PC-3 (cell line): ENCODE measurements at regions not wholly inside any gene's neighbourhood (a gene's known extent, or its start where the extent isn't known, plus 50 kb on each side); places are given as distances from the start of the nearest gene placed in this dataset.

ENCODE experiments used
- ATAC-seq: fragments of 200-7000 bp; cut with Tn5 transposase; 2 replicates; pipeline ENCODE4 v1.9.1; 2020; ENCODE audit warnings: mild to moderate bottlenecking, moderate library complexity
- BruUV-seq: library from RNA; stranded (reverse); fragments of 400-500 nt; replicated peaks from 2 replicates; lab custom pipeline; 2021; lab: Mats Ljungman, UMichigan
- CTCF ChIA-PET: fragments of 300-600 bp; sonication (Branson Sonifier 250); formaldehyde crosslinking; loops from one replicate; lab custom pipeline; 2022; ENCODE audit warnings: antibody characterized with exemption; lab: Charles Lee
- POLR2A ChIA-PET: fragments of 300-600 bp; sonication (Branson Sonifier 250); formaldehyde crosslinking; loops from one replicate; lab custom pipeline; 2022; ENCODE audit warnings: antibody characterized with exemption; ENCODE audit not compliant: unreplicated experiment; lab: Charles Lee
- DNase-seq: peaks from one replicate; pipeline ENCODE4 v3.0.0-alpha.2; 2015
- H2AFZ ChIP-seq: fragments of 300-600 bp; sonication (generic); 2 replicates; pipeline ENCODE4 v1.6.0; 2016; ENCODE audit warnings: antibody characterized with exemption, low read length
- H3F3A ChIP-seq: fragments of 300-600 bp; sonication (generic); one replicate; pipeline ENCODE4 v1.6.0; 2017; ENCODE audit warnings: antibody characterized with exemption, low read length, control low read depth, mild to moderate bottlenecking; ENCODE audit not compliant: unreplicated experiment
- H3K27ac ChIP-seq: fragments of 300-600 bp; sonication (generic); 2 replicates; pipeline ENCODE4 v1.5.1; 2016; ENCODE audit warnings: mild to moderate bottlenecking, low read length
- H3K27me3 ChIP-seq: fragments of 300-600 bp; sonication (generic); 2 replicates; pipeline ENCODE4 v1.6.1; 2016; ENCODE audit warnings: low read length, mixed read lengths
- H3K36me3 ChIP-seq: fragments of 300-600 bp; sonication (generic); 2 replicates; pipeline ENCODE4 v1.6.1; 2016; ENCODE audit warnings: low read depth, mixed run types, low read length, mixed read lengths
- H3K4me1 ChIP-seq: fragments of 300-600 bp; sonication (generic); 2 replicates; pipeline ENCODE4 v1.5.1; 2016; ENCODE audit warnings: low read length; ENCODE audit not compliant: insufficient read depth
- H3K4me2 ChIP-seq: fragments of 300-600 bp; sonication (generic); 2 replicates; pipeline ENCODE4 v1.6.0; 2016; ENCODE audit warnings: low read length
- H3K4me3 ChIP-seq: fragments of 300-600 bp; sonication (generic); 2 replicates; pipeline ENCODE4 v1.5.1; 2016; ENCODE audit warnings: mild to moderate bottlenecking, low read length, mixed read lengths
- H3K79me2 ChIP-seq: fragments of 300-600 bp; sonication (generic); 2 replicates; pipeline ENCODE4 v1.6.1; 2017; ENCODE audit warnings: low read length, mixed read lengths
- H3K9ac ChIP-seq: fragments of 300-600 bp; sonication (generic); 2 replicates; pipeline ENCODE4 v1.6.0; 2016; ENCODE audit warnings: mild to moderate bottlenecking, low read length
- H3K9me2 ChIP-seq: fragments of 300-600 bp; sonication (generic); replicated peaks from 2 replicates; pipeline ENCODE4 v1.6.1; 2016; ENCODE audit warnings: mixed run types, low read length, mixed read lengths
- H3K9me3 ChIP-seq: fragments of 300-600 bp; sonication (generic); 2 replicates; pipeline ENCODE4 v1.6.1; 2016; ENCODE audit warnings: low read length, mixed read lengths
- H4K20me1 ChIP-seq: fragments of 300-600 bp; sonication (generic); 2 replicates; pipeline ENCODE4 v1.6.1; 2016; ENCODE audit warnings: low read length, mixed read lengths
- EZH2 ChIP-seq: fragments of 300-600 bp; sonication (generic); IDR thresholded peaks from one replicate; pipeline ENCODE4 v1.6.1; 2017; ENCODE audit warnings: antibody characterized with exemption, mild to moderate bottlenecking, low read length; ENCODE audit not compliant: unreplicated experiment
- EZH2phosphoT487 ChIP-seq: fragments of 300-600 bp; sonication (generic); IDR thresholded peaks from 2 replicates; pipeline ENCODE4 v1.6.1; 2018; ENCODE audit warnings: mild to moderate bottlenecking, antibody characterized with exemption, low read length, borderline replicate concordance
- intact Hi-C: fragments of 100-400 bp; cut with micrococcal nuclease; formaldehyde crosslinking; loops from 2 replicates; pipeline ENCODE4 v1.9.0; 2023
- TF ChIP-seq, protein P1 (sequence below): fragments of 300-600 bp; sonication (generic); conservative IDR thresholded peaks from 2 replicates; pipeline ENCODE4 v1.5.1; 2017; ENCODE audit warnings: antibody characterized with exemption, low read depth, mild to moderate bottlenecking, low read length

DNA sequence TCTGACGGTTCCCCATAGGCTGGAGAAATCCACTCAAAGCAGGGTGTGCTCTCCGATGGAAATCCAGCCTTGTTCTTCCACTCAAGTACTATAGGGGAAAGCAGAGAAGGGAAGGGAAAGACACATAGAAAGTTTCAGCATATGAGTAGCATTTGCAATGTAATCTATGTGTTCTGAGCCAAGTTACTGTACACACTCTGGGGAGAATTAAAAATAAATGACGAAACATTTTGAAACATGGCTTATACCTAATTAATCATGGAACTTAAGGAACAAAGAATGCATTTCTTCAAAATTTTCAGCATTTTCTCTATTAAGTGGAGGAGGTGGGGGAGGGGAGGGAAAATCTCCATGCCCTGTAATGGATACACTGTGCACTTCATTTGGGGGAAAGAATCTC is 198.1 kb upstream of the HABP2 start:
- H2AFZ ChIP-seq = no peak overlapping the region
- H3K4me2 ChIP-seq = no peak overlapping the region
- BruUV-seq = no TSS peak
- H4K20me1 ChIP-seq = no peaks in the 10 kb centered on the region
- no peak overlapping the region for H3K27ac ChIP-seq
- H3K27me3 ChIP-seq = no peaks in the 10 kb centered on the region
- intact Hi-C loops = no loop called here
- H3K79me2 ChIP-seq = no peaks in the 10 kb centered on the region
- ChIA-PET CTCF (no interaction called here), POLR2A (no interaction called here)
- no peak for TF ChIP-seq EZH2phosphoT487
- TF ChIP-seq, protein P1, sequence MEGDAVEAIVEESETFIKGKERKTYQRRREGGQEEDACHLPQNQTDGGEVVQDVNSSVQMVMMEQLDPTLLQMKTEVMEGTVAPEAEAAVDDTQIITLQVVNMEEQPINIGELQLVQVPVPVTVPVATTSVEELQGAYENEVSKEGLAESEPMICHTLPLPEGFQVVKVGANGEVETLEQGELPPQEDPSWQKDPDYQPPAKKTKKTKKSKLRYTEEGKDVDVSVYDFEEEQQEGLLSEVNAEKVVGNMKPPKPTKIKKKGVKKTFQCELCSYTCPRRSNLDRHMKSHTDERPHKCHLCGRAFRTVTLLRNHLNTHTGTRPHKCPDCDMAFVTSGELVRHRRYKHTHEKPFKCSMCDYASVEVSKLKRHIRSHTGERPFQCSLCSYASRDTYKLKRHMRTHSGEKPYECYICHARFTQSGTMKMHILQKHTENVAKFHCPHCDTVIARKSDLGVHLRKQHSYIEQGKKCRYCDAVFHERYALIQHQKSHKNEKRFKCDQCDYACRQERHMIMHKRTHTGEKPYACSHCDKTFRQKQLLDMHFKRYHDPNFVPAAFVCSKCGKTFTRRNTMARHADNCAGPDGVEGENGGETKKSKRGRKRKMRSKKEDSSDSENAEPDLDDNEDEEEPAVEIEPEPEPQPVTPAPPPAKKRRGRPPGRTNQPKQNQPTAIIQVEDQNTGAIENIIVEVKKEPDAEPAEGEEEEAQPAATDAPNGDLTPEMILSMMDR = no peak
- no peak for TF ChIP-seq EZH2
- ATAC-seq = no peak
- no peaks in the 10 kb centered on the region for H3K9me2 ChIP-seq
- H3K4me1 ChIP-seq = no peaks in the 10 kb centered on the region
- H3K9ac ChIP-seq = no peak overlapping the region
- no peak for DNase-seq
- no peak overlapping the region for H3K4me3 ChIP-seq
- H3K9me3 ChIP-seq = no peaks in the 10 kb centered on the region
- no peaks in the 10 kb centered on the region for H3K36me3 ChIP-seq
- H3F3A ChIP-seq = no peaks in the 10 kb centered on the region

DNA sequence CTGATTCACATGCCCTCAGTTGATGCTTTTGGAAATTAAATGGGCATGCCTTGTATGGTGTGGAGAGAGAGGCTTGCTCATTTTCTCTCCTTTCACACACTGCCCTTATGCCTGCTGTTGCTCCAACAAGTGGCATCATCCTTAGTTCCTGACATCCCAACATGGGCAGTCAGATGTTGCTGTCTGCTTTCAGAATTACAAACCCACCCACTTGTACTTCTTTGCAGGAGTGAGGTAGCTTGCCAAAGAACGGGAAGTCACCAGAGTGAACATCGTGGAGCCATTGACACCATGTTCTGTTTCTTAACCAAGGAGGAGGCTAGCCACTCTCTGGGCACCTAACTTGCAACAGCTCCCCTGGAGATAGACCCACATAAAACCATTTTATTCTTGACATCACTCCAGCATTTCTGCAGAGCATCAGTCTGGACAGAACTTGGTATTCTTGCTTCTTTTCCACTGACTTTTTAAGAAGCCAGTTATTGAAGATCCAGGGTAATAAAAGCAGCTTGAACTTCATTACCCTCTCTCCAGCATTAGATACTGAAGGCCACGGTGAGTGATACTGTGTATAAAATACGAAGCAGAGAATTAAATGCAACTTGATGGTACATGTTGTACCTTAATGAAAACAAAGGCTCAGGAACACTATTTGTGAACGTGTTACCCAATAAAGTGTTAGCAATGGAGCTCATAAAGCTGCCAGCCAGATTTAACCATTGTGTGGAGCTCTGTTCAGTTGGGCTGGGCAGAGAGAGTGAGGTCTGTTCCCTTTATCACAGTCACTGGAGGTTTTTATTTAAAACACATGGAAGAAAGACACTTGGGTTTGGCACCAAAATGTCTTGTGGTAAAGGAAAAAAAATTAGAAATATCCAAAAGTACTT is 195.8 kb upstream of the HABP2 start:
- no TSS peak for BruUV-seq
- Histone ChIP-seq H3F3A (no peaks in the 10 kb centered on the region), H4K20me1 (no peaks in the 10 kb centered on the region), H3K9me2 (no peaks in the 10 kb centered on the region), H3K4me3 (no peak overlapping the region), H3K9me3 (no peaks in the 10 kb centered on the region), H3K4me2 (no peak overlapping the region), H3K9ac (no peak overlapping the region), H3K27me3 (no peaks in the 10 kb centered on the region), H2AFZ (no peak overlapping the region), H3K4me1 (no peaks in the 10 kb centered on the region), H3K36me3 (no peaks in the 10 kb centered on the region), H3K27ac (no peak overlapping the region), H3K79me2 (no peaks in the 10 kb centered on the region)
- ATAC-seq (no peak), DNase-seq (no peak)
- intact Hi-C loops = no loop called here
- TF ChIP-seq EZH2 (no peak), EZH2phosphoT487 (no peak)
- TF ChIP-seq, protein P1 = no peak
- POLR2A ChIA-PET = no interaction called here
- CTCF ChIA-PET = no interaction called here

DNA sequence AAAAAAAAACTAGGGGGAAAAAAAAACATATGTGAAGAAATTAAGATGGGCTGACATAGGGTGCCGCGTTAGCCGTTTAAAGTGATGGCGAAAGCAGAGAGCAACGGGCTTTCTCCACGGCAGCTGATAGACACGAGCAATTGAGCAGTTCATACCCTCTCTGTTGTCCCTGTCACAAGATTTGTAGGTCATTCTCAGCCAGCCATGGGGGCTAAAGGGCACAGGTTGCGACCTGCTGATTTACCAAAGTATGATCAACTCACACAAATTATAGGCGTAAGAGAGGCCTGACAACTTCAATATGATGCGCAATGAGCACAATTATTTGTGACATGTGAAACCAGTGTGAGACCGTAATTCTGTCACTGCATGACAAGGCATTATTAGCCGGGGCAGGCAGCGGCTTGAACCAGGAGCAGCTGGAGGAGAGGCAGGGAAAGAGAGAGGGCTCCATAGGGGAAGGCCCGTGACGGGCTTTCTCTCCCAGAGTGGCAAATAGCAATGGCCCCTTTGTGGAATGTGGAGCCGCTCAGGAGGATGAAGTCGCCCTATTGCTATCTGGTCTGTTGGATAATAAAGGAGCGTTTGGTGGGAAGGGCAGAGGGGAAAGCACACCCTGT is 195.1 kb upstream of the HABP2 start:
- intact Hi-C loops = no loop called here

More for the DNA sequence above, 195.1 kb upstream of the HABP2 start:
- BruUV-seq = no TSS peak
- Histone ChIP-seq H3K4me2 (no peak overlapping the region), H4K20me1 (no peaks in the 10 kb centered on the region), H3K9me2 (no peaks in the 10 kb centered on the region), H3K9me3 (no peaks in the 10 kb centered on the region), H3K4me1 (peaks cover 6% of the 10 kb centered on the region; the same call in 1 of the 2 replicates), H3K27me3 (no peaks in the 10 kb centered on the region), H3K79me2 (no peaks in the 10 kb centered on the region), H3K36me3 (no peaks in the 10 kb centered on the region), H3K4me3 (no peak overlapping the region), H3K27ac (no peak overlapping the region), H3K9ac (no peak overlapping the region), H3F3A (no peaks in the 10 kb centered on the region), H2AFZ (no peak overlapping the region)
- ChIA-PET POLR2A (no interaction called here), CTCF (no interaction called here)
- ATAC-seq (no peak), DNase-seq (no peak)
- TF ChIP-seq, protein P1 = no peak
- TF ChIP-seq EZH2phosphoT487 = no peak
- no peak for TF ChIP-seq EZH2
